NT2/D1 (cell line): ENCODE measurements at regions not wholly inside any gene's neighbourhood (a gene's known extent, or its start where the extent isn't known, plus 50 kb on each side); places are given as distances from the start of the nearest gene placed in this dataset.

Experiments used
- SUZ12 ChIP-seq: IDR thresholded peaks from 2 replicates; pipeline ENCODE4 v1.6.1; 2011; ENCODE audit not compliant: insufficient read length, insufficient read depth; ENCODE audit errors: extremely low read depth
- YY1 ChIP-seq: IDR thresholded peaks from 2 replicates; pipeline ENCODE4 v1.6.1; 2011; ENCODE audit not compliant: insufficient read length, insufficient read depth
- ZNF274 ChIP-seq: IDR thresholded peaks from 2 replicates; pipeline ENCODE4 v1.6.1; 2011; ENCODE audit warnings: mild to moderate bottlenecking, low read depth, low read length

DNA sequence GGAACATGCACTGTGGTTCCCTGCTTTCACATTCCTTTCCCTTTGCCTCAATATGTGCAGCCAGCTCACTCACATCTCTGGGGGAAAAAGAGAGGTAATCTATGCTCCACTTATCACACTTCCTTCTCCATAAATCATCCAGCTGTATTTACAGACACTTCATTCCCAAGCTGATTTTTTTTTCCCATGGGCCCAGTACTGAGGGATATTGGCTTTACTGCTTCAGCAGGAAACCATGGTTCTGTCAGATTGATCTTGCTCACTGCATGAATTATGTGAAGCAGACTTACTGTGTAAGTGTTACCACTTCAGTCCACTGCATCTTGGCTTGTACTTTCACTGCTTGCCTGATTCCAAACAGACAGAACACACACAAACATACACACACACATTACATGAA is 555.6 kb downstream of the CCER1 start:
- TF ChIP-seq YY1 (no peak), ZNF274 (no peak), SUZ12 (no peak)
